Left kidney (tissue), 1 donor: ENCODE measurements at regions not wholly inside any gene's neighbourhood (a gene's known extent, or its start where the extent isn't known, plus 50 kb on each side); places are given as distances from the start of the nearest gene placed in this dataset.

ENCODE experiments used
- DNase-seq: peaks from one replicate; pipeline ENCODE4 v3.0.0-alpha.2; 2013

DNA sequence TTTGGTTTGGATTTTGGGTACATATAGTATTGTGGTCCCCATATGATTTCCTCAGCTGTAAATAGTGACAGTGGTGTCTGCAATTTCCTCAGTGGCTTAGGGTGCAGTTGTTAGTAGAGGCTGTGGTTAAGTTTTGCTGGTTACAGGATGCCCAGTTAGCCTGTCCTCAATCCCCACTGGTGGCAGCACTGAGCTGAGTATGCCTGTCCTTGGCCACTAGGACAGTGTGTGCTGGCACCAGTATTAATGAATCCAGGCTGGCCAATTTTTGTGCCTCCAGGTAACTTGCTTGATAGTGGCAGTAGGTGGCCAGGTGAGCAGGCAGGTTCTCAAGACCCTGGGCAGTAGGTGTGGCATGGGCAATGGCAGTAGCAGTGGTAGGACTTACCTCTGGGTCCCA is 973.1 kb downstream of the TMEM182 start:
- no peak for DNase-seq

DNA sequence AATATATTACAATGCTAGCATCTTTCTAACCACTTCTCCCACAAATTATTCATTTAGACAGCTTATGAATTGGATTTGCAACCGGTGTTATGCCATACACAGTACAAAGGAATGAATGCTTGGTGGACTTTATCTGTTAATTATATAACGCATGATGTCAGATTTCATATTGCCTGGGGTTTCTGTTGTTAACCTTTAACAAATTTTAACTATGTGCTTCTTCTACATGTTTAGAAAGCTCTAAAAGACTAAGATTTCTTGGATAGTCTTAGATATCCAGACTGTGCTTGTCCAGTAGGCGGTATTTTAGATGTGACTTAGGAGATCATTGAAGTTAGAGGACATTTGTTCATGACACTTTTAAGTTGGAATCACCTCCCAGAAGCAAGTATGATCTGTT is 976.3 kb downstream of the TMEM182 start:
- DNase-seq, result no peak

- DNase-seq, result no peak
These were observed 976.8 kb downstream of the TMEM182 start for GRCh38 chr2:103738606-103739005.

- no peak for DNase-seq
These were observed 977.4 kb downstream of the TMEM182 start for GRCh38 chr2:103739186-103739585.

- DNase-seq, result no peak
These were observed 978.1 kb downstream of the TMEM182 start for GRCh38 chr2:103739921-103740320.

GRCh38 chr2:103740631-103741030 is 978.8 kb downstream of the TMEM182 start:
- DNase-seq, result no peak

DNA sequence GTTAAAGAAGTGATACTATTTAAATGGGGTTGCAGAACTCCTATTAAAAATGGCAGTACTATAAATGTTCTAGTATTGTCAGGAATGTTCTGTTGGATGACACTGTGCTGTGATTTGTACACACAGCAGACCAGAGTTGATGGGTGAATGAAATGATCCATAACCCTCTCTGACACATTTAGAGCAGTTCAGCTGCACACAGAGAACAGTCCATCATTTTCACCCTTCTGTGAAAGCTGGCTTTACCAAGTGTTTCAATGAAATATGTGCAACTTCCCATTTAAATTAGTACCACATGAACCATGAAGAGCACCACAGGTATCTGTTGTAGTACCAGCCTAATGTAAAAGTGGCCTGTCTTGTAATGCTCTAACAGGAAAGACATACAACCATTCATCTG is 981.4 kb downstream of the TMEM182 start:
- DNase-seq, result no peak

DNA sequence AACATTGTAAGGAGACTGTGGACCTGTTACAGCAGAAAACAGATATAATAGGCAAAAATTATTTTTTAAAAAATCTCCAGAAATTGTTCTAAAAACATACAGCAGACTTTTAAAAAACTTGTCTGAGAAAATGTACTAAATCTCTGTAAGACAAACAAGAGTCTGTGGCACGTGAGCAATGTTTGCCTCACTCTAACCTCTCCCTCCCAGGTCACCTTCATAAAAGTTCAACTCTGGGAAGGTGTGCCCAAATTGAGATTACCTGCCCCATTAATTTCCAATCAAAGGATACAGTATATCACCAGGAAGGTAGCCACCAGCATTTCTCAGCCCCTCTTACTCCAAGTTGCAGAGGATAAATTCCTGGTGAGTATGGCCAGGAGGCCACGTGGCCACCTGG is 992.7 kb downstream of the TMEM182 start:
- no peak for DNase-seq

DNA sequence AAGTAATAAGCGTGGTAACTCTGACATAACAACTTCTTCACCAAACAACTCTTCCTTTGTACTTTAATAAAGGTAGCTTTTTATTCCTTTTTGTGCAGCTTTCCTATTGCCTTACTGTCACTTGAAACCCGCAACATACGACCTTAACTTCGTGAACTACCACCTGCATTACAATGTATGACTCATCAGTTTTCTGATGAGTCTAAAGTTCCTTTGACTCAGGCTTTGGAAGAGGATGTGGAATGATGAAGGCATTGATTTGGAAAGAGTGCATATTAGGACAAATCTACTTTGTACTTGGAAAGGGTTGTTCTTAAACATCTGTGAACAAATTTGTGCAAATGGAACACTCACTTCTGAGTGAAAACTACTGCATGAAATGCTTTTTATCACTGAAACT is 1012.1 kb downstream of the TMEM182 start:
- no peak for DNase-seq

DNA sequence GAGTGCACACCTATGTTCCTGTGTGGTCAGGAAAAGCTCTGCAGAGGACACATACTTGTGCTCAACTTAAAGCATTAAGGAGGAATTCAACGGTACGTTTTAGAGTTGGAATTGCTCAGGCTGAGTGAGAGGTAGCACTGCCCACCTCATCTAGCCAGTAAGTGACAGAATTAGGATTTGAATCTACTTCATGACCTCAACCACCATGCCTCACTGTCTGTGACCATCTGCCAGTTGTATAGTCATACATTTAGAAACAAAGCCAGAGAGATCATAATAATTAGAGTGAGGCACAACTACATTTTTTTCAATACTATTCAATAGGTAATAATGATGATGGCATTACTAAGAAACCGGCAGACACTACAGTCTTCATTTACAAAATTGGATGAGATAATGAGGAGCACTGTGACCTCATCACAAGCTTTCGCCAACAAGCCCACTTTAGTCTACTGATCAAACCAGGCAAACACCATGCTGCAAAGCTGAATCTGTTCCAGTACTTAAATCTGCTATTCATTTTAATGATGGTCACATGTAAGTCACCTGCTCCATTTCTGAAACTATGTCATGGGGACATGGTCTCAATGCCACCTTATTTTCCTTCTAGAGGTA is 1018.4 kb downstream of the TMEM182 start:
- DNase-seq, result no peak

GRCh38 chr2:103781313-103781712 is 1019.5 kb downstream of the TMEM182 start:
- no peak for DNase-seq

- DNase-seq, result no peak
These were observed 1022.4 kb downstream of the TMEM182 start for GRCh38 chr2:103784261-103784660.

- DNase-seq, result no peak
These were observed 1023.6 kb downstream of the TMEM182 start for GRCh38 chr2:103785432-103785831.

- no peak for DNase-seq
These were observed 1024.1 kb downstream of the TMEM182 start for GRCh38 chr2:103785956-103786355.

- no peak for DNase-seq
These were observed 1026.6 kb downstream of the TMEM182 start for GRCh38 chr2:103788389-103788788.

DNA sequence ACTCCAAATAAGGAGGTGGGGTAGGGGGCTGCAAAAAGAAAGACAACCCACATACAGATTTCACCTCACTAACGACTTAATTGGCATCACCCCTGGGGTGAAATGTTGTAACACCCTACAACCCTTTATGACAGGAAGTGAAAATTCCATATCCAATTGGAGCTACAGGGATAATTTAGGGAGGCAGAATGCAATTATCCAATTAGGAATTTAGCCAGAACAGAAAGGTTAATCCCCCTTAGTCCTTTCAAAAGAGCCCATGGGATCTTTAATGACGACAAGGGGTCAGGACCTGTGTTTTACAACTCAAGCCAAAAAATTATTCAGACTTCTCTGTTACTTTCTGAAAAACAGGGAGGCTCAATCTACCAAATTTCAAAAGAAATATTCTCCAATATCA is 1027.1 kb downstream of the TMEM182 start:
- no peak for DNase-seq

DNA sequence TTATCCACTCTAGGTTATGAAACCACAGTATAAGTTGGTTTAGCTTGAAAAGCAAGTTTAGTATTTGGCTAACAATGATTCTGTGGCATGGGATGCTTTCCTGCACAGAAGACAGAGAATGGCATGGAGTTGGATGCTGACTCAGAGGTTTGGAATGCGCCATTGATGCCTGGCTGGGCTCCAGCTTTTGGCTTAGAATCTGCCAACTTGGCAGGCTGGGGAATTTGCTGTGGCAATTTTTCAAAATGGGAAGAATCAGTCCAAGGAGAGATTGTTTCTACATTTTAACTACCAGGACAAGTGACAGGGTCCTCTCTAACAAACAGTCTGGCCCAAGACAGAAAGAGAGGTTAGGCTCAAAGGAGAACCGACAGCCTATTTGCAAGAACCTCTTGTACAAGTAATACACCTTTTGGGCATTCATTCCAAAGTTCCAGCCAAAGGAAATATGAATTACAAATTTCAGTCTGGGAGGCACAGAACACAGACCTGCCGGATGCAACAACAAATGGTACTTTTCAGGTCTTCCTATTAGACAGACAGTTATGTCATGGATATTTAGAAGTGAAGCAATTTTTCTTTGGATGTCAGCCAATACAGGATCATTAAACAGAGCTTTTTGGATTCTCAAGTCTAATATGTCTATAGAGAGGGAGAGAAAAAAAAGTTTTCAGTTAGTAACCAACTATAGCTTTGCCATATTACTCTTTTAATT is 1027.7 kb downstream of the TMEM182 start:
- peak; percentile 27 for DNase-seq

DNA sequence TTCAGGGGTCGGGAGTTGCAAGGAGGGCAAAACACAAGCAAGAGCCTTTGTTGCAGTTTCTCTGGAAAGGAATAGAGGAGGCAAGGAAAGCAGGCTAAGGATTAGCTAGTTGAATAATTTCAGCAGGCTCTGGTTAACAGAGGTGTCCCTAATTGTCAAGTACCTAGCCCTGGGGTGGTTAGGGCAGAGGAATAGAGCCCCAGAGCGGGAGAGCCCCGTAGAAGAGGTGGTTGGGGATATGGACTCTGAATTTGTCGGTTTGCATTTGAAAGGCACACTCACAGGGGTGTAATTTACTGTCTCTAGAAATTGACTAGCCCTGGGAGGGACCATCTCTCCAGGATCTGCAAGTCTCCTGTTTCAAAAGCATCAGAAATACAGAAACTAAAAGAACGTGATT is 1030.2 kb downstream of the TMEM182 start:
- DNase-seq, result no peak

GRCh38 chr2:103798291-103798690 is 1036.5 kb downstream of the TMEM182 start:
- no peak for DNase-seq

DNA sequence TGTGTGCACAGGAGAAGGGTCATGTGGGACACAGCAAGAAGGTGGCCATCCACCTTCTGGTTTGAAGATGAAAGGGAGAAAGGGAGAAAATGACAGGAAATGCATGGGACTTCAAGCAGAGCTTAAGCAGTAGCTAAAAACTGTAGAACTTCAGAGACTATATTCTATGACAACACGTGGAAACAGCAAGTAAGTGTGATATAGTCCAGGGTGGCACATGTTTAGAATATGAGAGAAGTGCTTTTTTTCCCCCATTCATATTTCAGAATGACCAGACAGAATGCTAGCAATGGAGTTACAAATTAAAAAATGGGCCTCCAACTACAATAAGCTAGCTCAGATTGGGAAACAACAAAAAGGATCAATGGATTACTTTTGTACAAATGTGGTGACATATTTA is 1042.2 kb downstream of the TMEM182 start:
- no peak for DNase-seq

DNA sequence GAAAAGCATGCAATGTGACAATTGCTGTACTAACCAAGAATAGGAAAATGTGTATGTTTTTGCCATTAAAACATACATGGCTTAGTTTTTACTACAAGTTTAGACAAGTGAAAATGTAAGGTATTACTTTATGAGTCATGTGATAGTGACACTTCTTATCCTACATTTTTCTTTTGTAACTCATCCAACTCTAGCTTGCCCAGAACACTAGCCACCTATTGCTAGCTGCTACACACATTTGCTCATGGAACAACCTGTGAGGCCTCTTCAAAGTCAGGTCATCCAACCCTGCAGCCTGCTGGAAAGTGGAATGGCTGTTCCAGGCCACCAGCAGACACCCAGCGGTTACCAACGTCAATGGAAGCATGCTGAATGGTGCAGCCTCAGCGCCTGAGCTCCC is 1043.9 kb downstream of the TMEM182 start:
- DNase-seq, result no peak

DNA sequence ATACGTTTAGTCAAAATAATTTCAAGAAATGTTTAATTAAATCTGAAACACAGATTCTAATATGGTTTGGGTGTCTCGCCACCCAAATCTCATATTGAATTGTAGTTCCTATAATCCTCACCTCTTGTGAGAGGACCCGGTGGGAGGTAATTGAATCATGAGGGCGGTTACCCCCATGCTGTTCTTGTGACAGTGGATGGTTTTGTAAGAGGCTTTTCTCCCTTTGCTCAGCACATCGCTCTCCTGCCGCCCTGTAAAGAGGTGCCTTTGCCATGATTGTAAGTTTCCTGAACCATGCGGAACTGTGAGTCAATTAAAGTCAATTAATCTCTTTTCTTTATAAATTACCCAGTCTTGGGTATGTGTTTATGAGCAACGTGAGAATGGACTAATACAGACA is 1045.1 kb upstream of the POU3F3 start:
- no peak for DNase-seq

GRCh38 chr2:103809415-103809814 is 1044.5 kb upstream of the POU3F3 start:
- DNase-seq, result no peak

- DNase-seq, result no peak
These were observed 1043.9 kb upstream of the POU3F3 start for GRCh38 chr2:103809941-103810441.
